B cell (primary cell): ENCODE measurements at regions not wholly inside any gene's neighbourhood (a gene's known extent, or its start where the extent isn't known, plus 50 kb on each side); places are given as distances from the start of the nearest gene placed in this dataset.
"Not testable (repeated sequence)": the region's sequence is repeated elsewhere in the genome, so short reads cannot be mapped to it uniquely, and the experiment has no call there.

Experiments used
- ATAC-seq: fragments of 200-7000 bp; cut with Tn5 transposase; one replicate; pipeline ENCODE4 v1.10.0; 2021; ENCODE audit warnings: low read depth, mild to moderate bottlenecking, moderate number of reproducible peaks, moderate library complexity
- CTCF ChIA-PET: fragments of 350-600 bp; sonication (Branson Sonifier 250); formaldehyde crosslinking; loops from one replicate; lab custom pipeline; 2021; ENCODE audit warnings: antibody characterized with exemption, inconsistent platforms; lab: Charles Lee
- POLR2A ChIA-PET: fragments of 350-600 bp; sonication (Branson Sonifier 250); formaldehyde crosslinking; loops from one replicate; lab custom pipeline; 2021; ENCODE audit warnings: antibody characterized with exemption; lab: Charles Lee
- DNase-seq: peaks from one replicate; pipeline ENCODE4 v3.0.0; 2013
- H2AFZ ChIP-seq: 2 replicates; pipeline ENCODE4 v1.6.1; 2012; ENCODE audit warnings: mild to moderate bottlenecking, low read depth, low read length; ENCODE audit not compliant: insufficient read depth, poor library complexity, severe bottlenecking
- H3K27ac ChIP-seq, 2 donors: 1 replicate in 1 of 2; 2 replicates in 1 of 2; pipeline ENCODE4 v1.5.1; 2012 to 2013; ENCODE audit warnings: low read length in 2 of 2, mild to moderate bottlenecking in 2 of 2, moderate library complexity in 1 of 2
- H3K27me3 ChIP-seq, 4 experiments: fragments of 200-600 bp in 1 of 4; sonication (generic) in 1 of 4; replicated peaks in 1 of 4; 1 replicate in 2 of 4; 2 replicates in 2 of 4; pipeline versions ENCODE4 v1.6.1 to v1.7.0; 2013 to 2016; ENCODE audit warnings: low read length in 3 of 4, mild to moderate bottlenecking in 2 of 4, mixed read lengths in 1 of 4, moderate library complexity in 1 of 4; ENCODE audit not compliant: insufficient read depth in 4 of 4, control insufficient read depth in 3 of 4; ENCODE audit errors: control extremely low read depth in 1 of 4
- H3K36me3 ChIP-seq, 2 experiments: replicated peaks in 1 of 2; 1 replicate in 1 of 2; 2 replicates in 1 of 2; pipeline versions ENCODE4 v1.6.1 to v1.7.1; 2013; ENCODE audit warnings: low read length in 1 of 2; ENCODE audit not compliant: insufficient read depth in 2 of 2, control insufficient read depth in 1 of 2; ENCODE audit errors: control extremely low read depth in 1 of 2, extremely low read depth in 1 of 2
- H3K4me1 ChIP-seq, 2 donors: fragments of 200-600 bp in 1 of 2; sonication (generic) in 1 of 2; 1 replicate in 1 of 2; 2 replicates in 1 of 2; pipeline versions ENCODE4 v1.5.1 to v1.6.1; 2013 to 2017; ENCODE audit warnings: low read length in 2 of 2; ENCODE audit not compliant: control insufficient read depth in 2 of 2, insufficient read depth in 2 of 2
- H3K4me2 ChIP-seq: replicated peaks from 2 replicates; pipeline ENCODE3; 2012; ENCODE audit warnings: mild to moderate bottlenecking, low read depth, low read length; ENCODE audit not compliant: poor library complexity, severe bottlenecking
- H3K4me3 ChIP-seq, 5 experiments: fragments of 200-600 bp in 1 of 5; sonication (generic) in 1 of 5; 1 replicate in 3 of 5; 2 replicates in 2 of 5; pipeline versions ENCODE4 v1.5.1 to v1.7.0; 2011 to 2016; ENCODE audit warnings: low read length in 4 of 5, mild to moderate bottlenecking in 4 of 5, low read depth in 2 of 5, control low read depth in 1 of 5, moderate library complexity in 1 of 5; ENCODE audit not compliant: insufficient read depth in 1 of 5; ENCODE audit errors: control extremely low read depth in 1 of 5, extremely low read depth in 1 of 5
- H3K79me2 ChIP-seq: fragments of 200-600 bp; sonication (generic); one replicate; pipeline ENCODE4 v1.6.0; 2016; ENCODE audit warnings: low read length; ENCODE audit not compliant: control insufficient read depth, insufficient read depth
- H3K9ac ChIP-seq: fragments of 200-600 bp; sonication (generic); 2 replicates; pipeline ENCODE4 v1.6.1; 2017; ENCODE audit warnings: mild to moderate bottlenecking, low read length, moderate library complexity
- H3K9me3 ChIP-seq, 3 donors: one replicate each; pipeline versions ENCODE4 v1.6.1 to v1.7.1; 2013; ENCODE audit warnings: low read length in 2 of 3; ENCODE audit not compliant: control insufficient read depth in 2 of 3, insufficient read depth in 1 of 3; ENCODE audit errors: control extremely low read depth in 1 of 3
- H4K20me1 ChIP-seq: 2 replicates; pipeline ENCODE4 v1.6.0; 2012; ENCODE audit warnings: mild to moderate bottlenecking, low read length; ENCODE audit not compliant: insufficient read depth, control insufficient read depth, poor library complexity, severe bottlenecking
- H3K27ac Mint-ChIP-seq: one replicate; pipeline ENCODE4 v1.8.0; 2021; ENCODE audit warnings: mixed read lengths
- H3K27me3 Mint-ChIP-seq: one replicate; pipeline ENCODE4 v1.8.0; 2021; ENCODE audit warnings: mixed read lengths
- H3K4me1 Mint-ChIP-seq: one replicate; pipeline ENCODE4 v1.8.0; 2021; ENCODE audit warnings: mixed read lengths
- H3K4me3 Mint-ChIP-seq: one replicate; pipeline ENCODE4 v1.8.0; 2021; ENCODE audit warnings: mixed read lengths
- H3K9me3 Mint-ChIP-seq: one replicate; pipeline ENCODE4 v1.8.0; 2022; ENCODE audit warnings: mixed read lengths; ENCODE audit not compliant: insufficient read depth
- EZH2 ChIP-seq: IDR thresholded peaks from 2 replicates; pipeline ENCODE4 v1.6.1; 2012; ENCODE audit warnings: borderline replicate concordance, low read depth, mild to moderate bottlenecking, moderate library complexity, low read length; ENCODE audit not compliant: insufficient read depth, poor library complexity, severe bottlenecking
- WGBS: methylation state at CpG from one replicate; pipeline ENCODE4 v1.1.5; 2013; ENCODE audit warnings: missing lambda C conversion rate; ENCODE audit not compliant: insufficient coverage; 5-methylcytosine and 5-hydroxymethylcytosine counted together
- intact Hi-C: fragments of 100-400 bp; cut with micrococcal nuclease; formaldehyde crosslinking; loops from one replicate; pipeline ENCODE4 v1.10.0; 2022
- TF ChIP-seq, protein P1 (sequence below): fragments of 200-600 bp; IDR thresholded peaks from one replicate; pipeline ENCODE4 v1.8.0; 2022; ENCODE audit warnings: antibody characterized with exemption, mild to moderate bottlenecking

DNA sequence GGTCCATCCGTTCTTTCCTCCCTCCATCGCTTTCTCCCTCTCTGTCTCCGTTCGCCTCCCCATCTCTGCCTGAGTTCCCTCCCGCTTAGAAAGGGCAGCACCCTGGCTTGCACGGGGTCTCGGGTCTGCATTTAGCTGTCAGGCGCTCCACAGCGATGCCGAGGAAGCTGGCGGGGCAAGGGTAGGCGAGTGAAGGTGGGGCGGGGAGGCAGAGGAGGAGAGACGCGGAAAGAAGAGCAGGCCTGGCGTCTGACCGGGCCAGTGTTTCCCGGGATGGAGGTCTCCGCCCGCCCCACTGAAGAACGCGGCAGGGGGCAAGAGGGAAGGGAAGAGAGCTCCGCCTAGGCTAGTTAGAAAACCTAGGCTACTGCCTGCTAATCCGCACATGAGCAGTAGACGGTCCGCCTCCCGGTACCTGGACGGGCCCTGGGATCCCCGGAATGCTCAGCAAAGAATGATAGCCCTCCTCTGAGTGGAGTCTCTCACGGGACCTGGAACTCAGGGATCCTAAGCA is 3922.5 kb upstream of the OR11H1 start:
- ChIA-PET POLR2A (no interaction called here), CTCF (no interaction called here)
- Histone ChIP-seq H3K4me1 (no peaks in the 10 kb centered on the region), H3K9me3 (peaks cover 0 to 48% (median 3%) of the 10 kb centered on the region in 3 donors), H3K27me3 (no peaks in the 10 kb centered on the region), H3K36me3 (no peaks in the 10 kb centered on the region), H3K4me3 (no peak overlapping the region), H4K20me1 (no peaks in the 10 kb centered on the region), H3K9ac (no peak overlapping the region), H3K4me2 (no peak overlapping the region), H2AFZ (no peak overlapping the region), H3K27ac (no peak overlapping the region), H3K79me2 (no peaks in the 10 kb centered on the region)
- Mint-ChIP-seq H3K4me1 (no peaks in the 10 kb centered on the region), H3K4me3 (no peak overlapping the region), H3K27ac (no peak overlapping the region), H3K27me3 (no peaks in the 10 kb centered on the region), H3K9me3 (peaks cover 4% of the 10 kb centered on the region)
- ATAC-seq (no peak), DNase-seq (no peak)
- TF ChIP-seq, protein P1, sequence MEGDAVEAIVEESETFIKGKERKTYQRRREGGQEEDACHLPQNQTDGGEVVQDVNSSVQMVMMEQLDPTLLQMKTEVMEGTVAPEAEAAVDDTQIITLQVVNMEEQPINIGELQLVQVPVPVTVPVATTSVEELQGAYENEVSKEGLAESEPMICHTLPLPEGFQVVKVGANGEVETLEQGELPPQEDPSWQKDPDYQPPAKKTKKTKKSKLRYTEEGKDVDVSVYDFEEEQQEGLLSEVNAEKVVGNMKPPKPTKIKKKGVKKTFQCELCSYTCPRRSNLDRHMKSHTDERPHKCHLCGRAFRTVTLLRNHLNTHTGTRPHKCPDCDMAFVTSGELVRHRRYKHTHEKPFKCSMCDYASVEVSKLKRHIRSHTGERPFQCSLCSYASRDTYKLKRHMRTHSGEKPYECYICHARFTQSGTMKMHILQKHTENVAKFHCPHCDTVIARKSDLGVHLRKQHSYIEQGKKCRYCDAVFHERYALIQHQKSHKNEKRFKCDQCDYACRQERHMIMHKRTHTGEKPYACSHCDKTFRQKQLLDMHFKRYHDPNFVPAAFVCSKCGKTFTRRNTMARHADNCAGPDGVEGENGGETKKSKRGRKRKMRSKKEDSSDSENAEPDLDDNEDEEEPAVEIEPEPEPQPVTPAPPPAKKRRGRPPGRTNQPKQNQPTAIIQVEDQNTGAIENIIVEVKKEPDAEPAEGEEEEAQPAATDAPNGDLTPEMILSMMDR = no peak
- no peak for TF ChIP-seq EZH2
- WGBS = 75% methylated on average over 30 of the region's 30 CpGs
- intact Hi-C loops = no loop called here

DNA sequence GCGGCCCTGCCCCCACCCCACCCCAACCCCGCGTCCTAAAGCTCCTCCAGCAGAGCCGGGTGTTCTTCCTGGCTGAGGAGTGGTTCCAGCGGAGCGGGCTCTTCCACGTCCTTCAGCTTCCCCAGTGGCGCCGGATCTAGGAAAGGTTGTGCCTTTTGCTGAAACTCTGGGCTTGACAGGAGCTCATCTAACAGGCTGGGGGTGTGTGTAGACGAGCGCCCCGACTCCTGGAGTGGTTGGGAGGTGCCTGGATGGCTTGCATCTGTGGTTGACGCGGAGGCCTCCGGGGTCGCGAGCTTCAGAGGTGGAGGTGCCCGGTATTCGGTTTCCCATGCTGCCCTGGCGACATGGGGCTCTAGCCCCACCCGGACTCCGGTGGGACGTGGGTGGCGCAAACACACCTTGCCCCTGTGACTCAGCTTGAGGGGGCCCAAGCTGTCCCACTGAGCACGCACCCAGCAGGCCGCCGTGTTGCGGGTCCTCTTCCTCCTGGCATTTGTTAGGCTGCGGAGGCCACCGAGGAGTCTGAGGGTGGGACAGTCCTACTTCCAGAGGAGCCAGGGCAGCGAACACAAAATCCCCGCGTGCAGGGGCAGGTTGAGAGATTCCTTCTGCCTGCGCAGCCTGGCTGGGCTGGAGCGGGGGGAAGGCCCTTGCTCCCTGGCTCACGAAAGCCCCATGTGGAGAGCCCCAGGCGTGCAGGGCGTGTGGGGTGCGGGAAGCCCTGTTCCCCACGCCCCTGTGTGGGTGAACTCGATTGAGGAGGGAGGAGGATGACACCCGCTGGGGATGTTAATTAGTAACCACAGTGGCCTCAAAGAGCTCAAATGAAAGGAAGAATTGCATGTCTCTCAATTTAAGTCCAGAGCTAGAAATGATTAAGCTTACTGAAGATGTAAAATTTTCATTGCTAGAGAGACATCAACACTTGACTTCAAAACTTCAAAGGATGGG is 3921.7 kb upstream of the OR11H1 start:
- H3K27ac ChIP-seq, ATAC-seq: not testable (repeated sequence)

DNA sequence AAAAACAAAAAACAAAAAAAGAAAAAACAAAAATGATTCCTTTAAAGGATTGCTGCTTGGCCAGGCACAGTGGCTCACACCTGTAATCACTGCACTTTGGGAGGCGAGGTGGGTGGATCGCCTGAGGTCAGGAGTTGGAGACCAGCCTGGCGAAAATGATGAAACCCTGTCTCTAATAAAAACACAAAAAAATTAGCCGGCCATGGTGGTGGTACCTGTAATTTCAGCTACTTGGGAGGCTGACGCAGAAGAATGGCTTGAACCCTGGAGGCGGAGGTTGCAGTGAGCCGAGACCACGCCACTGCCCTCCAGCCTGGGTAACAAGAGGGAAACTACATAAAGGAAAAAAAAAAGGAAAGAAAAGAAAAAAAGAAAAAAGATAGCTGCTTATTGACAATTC is 3920.8 kb upstream of the OR11H1 start:
- H3K4me3 ChIP-seq, CTCF ChIA-PET, intact Hi-C loops, H3K4me2 ChIP-seq, H3K27ac Mint-ChIP-seq, H3K27ac ChIP-seq, H3K36me3 ChIP-seq, H3K27me3 Mint-ChIP-seq, ATAC-seq, H4K20me1 ChIP-seq, POLR2A ChIA-PET, H3K79me2 ChIP-seq, H3K9me3 Mint-ChIP-seq, H3K27me3 ChIP-seq, H3K9ac ChIP-seq, H3K4me1 Mint-ChIP-seq, DNase-seq, H3K4me3 Mint-ChIP-seq, H3K4me1 ChIP-seq, H2AFZ ChIP-seq: not testable (repeated sequence)
- peaks cover 0 to 45% (median 3%) of the 10 kb centered on the region in 3 donors for H3K9me3 ChIP-seq
- WGBS = 98% methylated on average over 4 of the region's 8 CpGs

More for the DNA sequence above, 3921.7 kb upstream of the OR11H1 start:
- H3K4me1 Mint-ChIP-seq, H3K4me3 Mint-ChIP-seq, H3K4me1 ChIP-seq, H3K79me2 ChIP-seq, H2AFZ ChIP-seq, DNase-seq, CTCF ChIA-PET, H3K4me2 ChIP-seq, H3K4me3 ChIP-seq, H3K36me3 ChIP-seq, H3K27me3 Mint-ChIP-seq, intact Hi-C loops, H3K9me3 Mint-ChIP-seq, H4K20me1 ChIP-seq, POLR2A ChIA-PET, H3K27me3 ChIP-seq, H3K27ac Mint-ChIP-seq, H3K9ac ChIP-seq: not testable (repeated sequence)
- 82% methylated on average over 42 of the region's 42 CpGs for WGBS
- H3K9me3 ChIP-seq = peaks cover 0 to 45% (median 3%) of the 10 kb centered on the region in 3 donors
